Panc1 (cell line): ENCODE measurements at regions not wholly inside any gene's neighbourhood (a gene's known extent, or its start where the extent isn't known, plus 50 kb on each side); places are given as distances from the start of the nearest gene placed in this dataset.

Source experiments
- ATAC-seq: fragments of 200-7000 bp; cut with Tn5 transposase; 2 replicates; pipeline ENCODE4 v1.9.1; 2020; ENCODE audit warnings: mild to moderate bottlenecking, moderate library complexity
- BruUV-seq: library from RNA; stranded (reverse); fragments of 400-500 nt; replicated peaks from 2 replicates; lab custom pipeline; 2021; lab: Mats Ljungman, UMichigan
- CTCF ChIA-PET: fragments of 300-600 bp; sonication (Branson Sonifier 250); formaldehyde crosslinking; loops from one replicate; lab custom pipeline; 2022; ENCODE audit warnings: antibody characterized with exemption; lab: Charles Lee
- POLR2A ChIA-PET: fragments of 300-600 bp; sonication (Branson Sonifier 250); formaldehyde crosslinking; loops from one replicate; lab custom pipeline; 2022; ENCODE audit warnings: antibody characterized with exemption; lab: Charles Lee
- DNase-seq: peaks from one replicate; pipeline ENCODE4 v3.0.0-alpha.2; 2010; ENCODE audit warnings: low read depth, low spot score
- H3K27ac ChIP-seq: 2 replicates; pipeline ENCODE4 v1.5.1; 2011; ENCODE audit warnings: mild to moderate bottlenecking, low read length, inconsistent platforms
- H3K27me3 ChIP-seq: fragments of 200-500 bp; sonication (Bioruptor generic); 2 replicates; pipeline ENCODE4 v1.6.0; 2014; ENCODE audit warnings: low read length, inconsistent platforms; ENCODE audit not compliant: control insufficient read depth, insufficient read depth
- H3K36me3 ChIP-seq: fragments of 200-500 bp; sonication (Bioruptor generic); 2 replicates; pipeline ENCODE4 v1.5.1; 2014; ENCODE audit warnings: inconsistent platforms, mild to moderate bottlenecking, low read length, moderate library complexity; ENCODE audit not compliant: control insufficient read depth, insufficient read depth
- H3K4me1 ChIP-seq: 2 replicates; pipeline ENCODE4 v1.5.1; 2011; ENCODE audit warnings: inconsistent platforms, mild to moderate bottlenecking, low read length, moderate library complexity; ENCODE audit not compliant: control insufficient read depth, insufficient read depth
- H3K4me3 ChIP-seq, 2 experiments: 2 replicates each; pipeline ENCODE4 v1.5.1; 2011 to 2012; ENCODE audit warnings: low read depth in 2 of 2, low read length in 2 of 2, mild to moderate bottlenecking in 2 of 2, inconsistent platforms in 1 of 2, moderate library complexity in 1 of 2
- H3K9me3 ChIP-seq: fragments of 200-500 bp; sonication (Bioruptor generic); 2 replicates; pipeline ENCODE4 v1.5.1; 2014; ENCODE audit warnings: low read depth, mild to moderate bottlenecking, inconsistent platforms, low read length, moderate library complexity; ENCODE audit not compliant: control insufficient read depth, insufficient read depth
- POLR2AphosphoS5 ChIP-seq: IDR thresholded peaks from 2 replicates; pipeline ENCODE4 v1.6.1; 2012; ENCODE audit warnings: mild to moderate bottlenecking, low read depth, low read length, moderate library complexity
- SIN3A ChIP-seq: IDR thresholded peaks from 2 replicates; pipeline ENCODE4 v1.6.1; 2012; ENCODE audit warnings: low read depth, mild to moderate bottlenecking, low read length, moderate library complexity, borderline replicate concordance; ENCODE audit not compliant: insufficient read depth
- TCF7L2 ChIP-seq: IDR thresholded peaks from 2 replicates; pipeline ENCODE4 v1.6.1; 2011; ENCODE audit warnings: mild to moderate bottlenecking, low read depth, low read length, inconsistent platforms
- in situ Hi-C: cut with HindIII; loops from 2 replicates; pipeline ENCODE4 v1.10.0; 2016; ENCODE audit warnings: low sequenced_read_pairs, low pct_unique_long_range_greater_than_20kb
- intact Hi-C: fragments of 100-400 bp; cut with micrococcal nuclease; formaldehyde crosslinking; loops from one replicate; pipeline ENCODE4 v1.10.0; 2022; ENCODE audit not compliant: unreplicated experiment
- TF ChIP-seq, protein P1 (sequence below): fragments of 450-650 bp; IDR thresholded peaks from 2 replicates; pipeline ENCODE4 v1.5.1; 2017; ENCODE audit warnings: mild to moderate bottlenecking
- TF ChIP-seq, protein P2 (sequence below), 2 experiments: IDR thresholded peaks; 2 replicates each; pipeline ENCODE4 v1.6.1; 2011 to 2012; ENCODE audit warnings: low read depth in 2 of 2, control low read depth in 1 of 2, low read length in 1 of 2, mild to moderate bottlenecking in 1 of 2, moderate library complexity in 1 of 2; ENCODE audit not compliant: insufficient read depth in 1 of 2

DNA sequence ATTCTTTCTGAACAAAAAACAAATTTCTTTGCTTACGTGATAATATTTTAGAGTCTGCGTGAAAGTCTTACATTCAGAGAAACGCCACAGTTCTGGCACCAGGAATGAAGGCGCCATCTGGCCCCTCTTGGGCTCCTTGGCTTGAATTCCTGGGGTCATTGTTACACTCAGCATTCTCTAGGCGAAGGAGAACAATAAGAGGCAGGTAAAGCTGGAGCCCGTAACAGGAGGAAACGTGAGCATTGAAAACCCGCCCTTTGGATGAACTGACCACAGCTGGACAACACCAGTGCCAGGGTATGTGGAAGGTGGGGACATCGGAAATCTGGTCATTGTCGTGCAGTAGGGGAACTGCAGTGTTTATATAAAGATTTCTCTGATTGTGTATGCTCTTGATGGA is 144.8 kb downstream of the RNF152 start:
- TF ChIP-seq TCF7L2 (no peak), POLR2AphosphoS5 (no peak), SIN3A (no peak)
- TF ChIP-seq, protein P1, sequence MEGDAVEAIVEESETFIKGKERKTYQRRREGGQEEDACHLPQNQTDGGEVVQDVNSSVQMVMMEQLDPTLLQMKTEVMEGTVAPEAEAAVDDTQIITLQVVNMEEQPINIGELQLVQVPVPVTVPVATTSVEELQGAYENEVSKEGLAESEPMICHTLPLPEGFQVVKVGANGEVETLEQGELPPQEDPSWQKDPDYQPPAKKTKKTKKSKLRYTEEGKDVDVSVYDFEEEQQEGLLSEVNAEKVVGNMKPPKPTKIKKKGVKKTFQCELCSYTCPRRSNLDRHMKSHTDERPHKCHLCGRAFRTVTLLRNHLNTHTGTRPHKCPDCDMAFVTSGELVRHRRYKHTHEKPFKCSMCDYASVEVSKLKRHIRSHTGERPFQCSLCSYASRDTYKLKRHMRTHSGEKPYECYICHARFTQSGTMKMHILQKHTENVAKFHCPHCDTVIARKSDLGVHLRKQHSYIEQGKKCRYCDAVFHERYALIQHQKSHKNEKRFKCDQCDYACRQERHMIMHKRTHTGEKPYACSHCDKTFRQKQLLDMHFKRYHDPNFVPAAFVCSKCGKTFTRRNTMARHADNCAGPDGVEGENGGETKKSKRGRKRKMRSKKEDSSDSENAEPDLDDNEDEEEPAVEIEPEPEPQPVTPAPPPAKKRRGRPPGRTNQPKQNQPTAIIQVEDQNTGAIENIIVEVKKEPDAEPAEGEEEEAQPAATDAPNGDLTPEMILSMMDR: no peak
- TF ChIP-seq, protein P2, sequence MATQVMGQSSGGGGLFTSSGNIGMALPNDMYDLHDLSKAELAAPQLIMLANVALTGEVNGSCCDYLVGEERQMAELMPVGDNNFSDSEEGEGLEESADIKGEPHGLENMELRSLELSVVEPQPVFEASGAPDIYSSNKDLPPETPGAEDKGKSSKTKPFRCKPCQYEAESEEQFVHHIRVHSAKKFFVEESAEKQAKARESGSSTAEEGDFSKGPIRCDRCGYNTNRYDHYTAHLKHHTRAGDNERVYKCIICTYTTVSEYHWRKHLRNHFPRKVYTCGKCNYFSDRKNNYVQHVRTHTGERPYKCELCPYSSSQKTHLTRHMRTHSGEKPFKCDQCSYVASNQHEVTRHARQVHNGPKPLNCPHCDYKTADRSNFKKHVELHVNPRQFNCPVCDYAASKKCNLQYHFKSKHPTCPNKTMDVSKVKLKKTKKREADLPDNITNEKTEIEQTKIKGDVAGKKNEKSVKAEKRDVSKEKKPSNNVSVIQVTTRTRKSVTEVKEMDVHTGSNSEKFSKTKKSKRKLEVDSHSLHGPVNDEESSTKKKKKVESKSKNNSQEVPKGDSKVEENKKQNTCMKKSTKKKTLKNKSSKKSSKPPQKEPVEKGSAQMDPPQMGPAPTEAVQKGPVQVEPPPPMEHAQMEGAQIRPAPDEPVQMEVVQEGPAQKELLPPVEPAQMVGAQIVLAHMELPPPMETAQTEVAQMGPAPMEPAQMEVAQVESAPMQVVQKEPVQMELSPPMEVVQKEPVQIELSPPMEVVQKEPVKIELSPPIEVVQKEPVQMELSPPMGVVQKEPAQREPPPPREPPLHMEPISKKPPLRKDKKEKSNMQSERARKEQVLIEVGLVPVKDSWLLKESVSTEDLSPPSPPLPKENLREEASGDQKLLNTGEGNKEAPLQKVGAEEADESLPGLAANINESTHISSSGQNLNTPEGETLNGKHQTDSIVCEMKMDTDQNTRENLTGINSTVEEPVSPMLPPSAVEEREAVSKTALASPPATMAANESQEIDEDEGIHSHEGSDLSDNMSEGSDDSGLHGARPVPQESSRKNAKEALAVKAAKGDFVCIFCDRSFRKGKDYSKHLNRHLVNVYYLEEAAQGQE (IDR thresholded peaks at IDR 0.05; ENCODE audit: insufficient read depth in 1 of 2, low read depth in 2 of 2, low read length in 1 of 2): no peak
- H3K9me3 ChIP-seq: no peaks in the 10 kb centered on the region
- in situ Hi-C loops (no loop called here), intact Hi-C loops (no loop called here)
- H3K27ac ChIP-seq: no peak overlapping the region
- POLR2A ChIA-PET: no interaction called here
- no peaks in the 10 kb centered on the region for H3K27me3 ChIP-seq
- H3K36me3 ChIP-seq: no peaks in the 10 kb centered on the region
- no peaks in the 10 kb centered on the region for H3K4me1 ChIP-seq
- no peak for ATAC-seq
- H3K4me3 ChIP-seq: no peak overlapping the region
- CTCF ChIA-PET: no interaction called here
- DNase-seq: no peak
- no TSS peak for BruUV-seq

DNA sequence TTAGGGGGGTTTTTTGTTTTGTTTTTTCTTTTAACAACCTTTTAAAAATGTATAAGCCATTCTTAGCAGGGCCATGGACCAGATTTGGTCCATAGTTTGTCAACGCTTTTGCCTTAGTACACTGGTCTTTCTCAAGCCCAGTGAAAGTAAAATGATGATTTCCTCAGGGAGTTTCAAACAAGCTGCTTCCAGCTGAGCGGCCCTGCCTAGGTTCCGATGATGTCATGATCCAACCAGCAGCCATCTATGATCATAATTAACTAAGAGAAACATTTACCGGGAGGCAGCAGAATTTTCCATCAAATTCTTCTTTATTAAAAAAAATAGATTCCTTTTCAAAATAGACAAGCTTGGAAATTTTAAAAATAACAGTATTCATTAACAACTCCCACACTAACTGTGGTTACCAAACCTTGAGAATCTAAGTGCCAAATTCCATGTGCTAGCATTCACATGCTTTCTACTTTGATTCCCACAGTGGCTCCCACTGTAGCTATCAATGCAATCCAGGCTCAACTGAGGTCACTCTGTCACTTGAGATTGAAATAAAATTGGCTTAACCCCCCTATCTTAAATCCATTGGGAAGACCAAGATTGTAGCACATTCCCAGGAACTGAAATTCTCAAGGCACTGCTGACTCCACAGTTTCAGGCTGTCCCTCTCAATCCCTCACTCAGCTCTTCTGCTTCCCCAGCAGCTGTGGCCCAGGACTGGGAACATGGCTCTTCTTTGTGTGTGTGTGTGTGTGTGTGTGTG is 148.9 kb downstream of the RNF152 start:
- Histone ChIP-seq H3K9me3 (no peaks in the 10 kb centered on the region), H3K27me3 (no peaks in the 10 kb centered on the region), H3K4me1 (no peaks in the 10 kb centered on the region), H3K36me3 (no peaks in the 10 kb centered on the region), H3K4me3 (no peak overlapping the region), H3K27ac (no peak overlapping the region)
- BruUV-seq: no TSS peak
- ChIA-PET CTCF (no interaction called here), POLR2A (no interaction called here)
- in situ Hi-C loops (no loop called here), intact Hi-C loops (no loop called here)
- DNase-seq: no peak
- ATAC-seq: no peak
- TF ChIP-seq POLR2AphosphoS5: no peak
